ENCODE measurements at regions not wholly inside any gene's neighbourhood (a gene's known extent, or its start where the extent isn't known, plus 50 kb on each side); places are given as distances from the start of the nearest gene placed in this dataset.

- Histone ChIP-seq H3K27me3 (no peaks in the 10 kb centered on the region), H3K9me3 (no peaks in the 10 kb centered on the region), H3K27ac (peak overlapping the region in 1 of 4 donors; percentile 25), H3K4me3 (no peak overlapping the region), H3K36me3 (replicated peaks in 1 of 2; ENCODE audit: insufficient read depth in 1 of 2, low read depth in 2 of 2) (no peaks in the 10 kb centered on the region), H3K4me1 (peaks cover 33% of the 10 kb centered on the region)
- WGBS, 2 donors, result 45 to 51% methylated on average over 5 of the region's 5 CpGs
- intact Hi-C loops (cut with DNase I), result no loop called here
- ATAC-seq (no peak), DNase-seq (peak in 2 of 4 donors; percentile 24 to 43)
- TF ChIP-seq POLR2A (IDR thresholded peaks at IDR 0.05), result no peak
- no peak for TF ChIP-seq CTCF (IDR thresholded peaks at IDR 0.05)
Observed at GRCh38 chr11:19579957-19580356, 132.7 kb upstream of the NAV2 start.

- 67 to 69% methylated on average over 2 of the region's 2 CpGs for WGBS, 2 donors
- H3K4me1 ChIP-seq, result peaks cover 33% of the 10 kb centered on the region
- H3K27ac ChIP-seq, result peak overlapping the region; percentile 44 to 67 (median 58)
- peak; percentile 24 for ATAC-seq
- H3K9me3 ChIP-seq, result no peaks in the 10 kb centered on the region
- DNase-seq, result no peak
- no peak for TF ChIP-seq POLR2A (IDR thresholded peaks at IDR 0.05)
- TF ChIP-seq CTCF (IDR thresholded peaks at IDR 0.05), result no peak
- intact Hi-C loops (cut with DNase I), result no loop called here
- H3K36me3 ChIP-seq (replicated peaks in 1 of 2; ENCODE audit: insufficient read depth in 1 of 2, low read depth in 2 of 2), result no peaks in the 10 kb centered on the region
- no peak overlapping the region for H3K4me3 ChIP-seq
- no peaks in the 10 kb centered on the region for H3K27me3 ChIP-seq
Observed at GRCh38 chr11:19578871-19579270, 133.8 kb upstream of the NAV2 start.

- TF ChIP-seq CTCF (IDR thresholded peaks at IDR 0.05) (no peak), POLR2A (IDR thresholded peaks at IDR 0.05) (no peak)
- 26 to 47% methylated on average over 8 to 9 of the region's 9 CpGs for WGBS, 2 donors
- H3K4me3 ChIP-seq, result no peak overlapping the region
- peaks cover 33% of the 10 kb centered on the region for H3K4me1 ChIP-seq
- intact Hi-C loops (cut with DNase I), result no loop called here
- H3K27ac ChIP-seq, result peak overlapping the region; percentile 44 to 67 (median 58)
- H3K9me3 ChIP-seq, result no peaks in the 10 kb centered on the region
- peak in 3 of 4 donors; percentile 18 to 35 (median 28) for DNase-seq
- H3K36me3 ChIP-seq (replicated peaks in 1 of 2; ENCODE audit: insufficient read depth in 1 of 2, low read depth in 2 of 2), result no peaks in the 10 kb centered on the region
- H3K27me3 ChIP-seq, result no peaks in the 10 kb centered on the region
- peak; percentile 57 for ATAC-seq
Observed at GRCh38 chr11:19577976-19578619, 134.5 kb upstream of the NAV2 start.

GRCh38 chr11:19577391-19577975, 135.2 kb upstream of the NAV2 start:
- Histone ChIP-seq H3K27me3 (no peaks in the 10 kb centered on the region), H3K9me3 (no peaks in the 10 kb centered on the region), H3K27ac (peak overlapping the region; percentile 44 to 67 (median 58)), H3K4me3 (no peak overlapping the region), H3K4me1 (peaks cover 33% of the 10 kb centered on the region), H3K36me3 (replicated peaks in 1 of 2; ENCODE audit: insufficient read depth in 1 of 2, low read depth in 2 of 2) (no peaks in the 10 kb centered on the region)
- ATAC-seq (peak; percentile 13), DNase-seq (peak in 1 of 4 donors; percentile 20)
- TF ChIP-seq CTCF (IDR thresholded peaks at IDR 0.05) (no peak), POLR2A (IDR thresholded peaks at IDR 0.05) (no peak)
- intact Hi-C loops (cut with DNase I), result no loop called here
- 15 to 32% methylated on average over 8 of the region's 8 CpGs for WGBS, 2 donors

GRCh38 chr11:19576903-19577302, 135.7 kb upstream of the NAV2 start:
- TF ChIP-seq CTCF (IDR thresholded peaks at IDR 0.05) (no peak), POLR2A (IDR thresholded peaks at IDR 0.05) (no peak)
- peak overlapping the region; percentile 22 to 60 (median 50) for H3K27ac ChIP-seq
- no peak overlapping the region for H3K4me3 ChIP-seq
- no peak for ATAC-seq
- intact Hi-C loops (cut with DNase I), result no loop called here
- no peak for DNase-seq
- no peaks in the 10 kb centered on the region for H3K36me3 ChIP-seq (replicated peaks in 1 of 2; ENCODE audit: insufficient read depth in 1 of 2, low read depth in 2 of 2)
- no peaks in the 10 kb centered on the region for H3K27me3 ChIP-seq
- 41 to 42% methylated on average over 6 of the region's 6 CpGs for WGBS, 2 donors
- H3K9me3 ChIP-seq, result no peaks in the 10 kb centered on the region
- peaks cover 33% of the 10 kb centered on the region for H3K4me1 ChIP-seq
